ENCODE measurements at regions not wholly inside any gene's neighbourhood (a gene's known extent, or its start where the extent isn't known, plus 50 kb on each side); places are given as distances from the start of the nearest gene placed in this dataset.
"Not testable (repeated sequence)": the region's sequence is repeated elsewhere in the genome, so short reads cannot be mapped to it uniquely, and the experiment has no call there.

- H3K27ac ChIP-seq (ENCODE audit: extremely low read depth, low read depth, low read length) = no peak overlapping the region
- 0% methylated on average over 2 of the region's 2 CpGs for WGBS (ENCODE audit: insufficient coverage, low coverage, missing lambda C conversion rate)
- intact Hi-C loops (cut with micrococcal nuclease) = no loop called here
- H3K9me3 ChIP-seq (replicated peaks; ENCODE audit: control insufficient read depth, insufficient read depth, low read depth, low read length) = no peaks in the 10 kb centered on the region
- no peak overlapping the region for H3K4me3 ChIP-seq
- ATAC-seq = no peak
- H3K9me1 ChIP-seq (ENCODE audit: control insufficient read depth, insufficient read depth, low read length) = no peaks in the 10 kb centered on the region
- H3K9ac ChIP-seq (ENCODE audit: insufficient read depth in 1 of 2, low read depth in 2 of 2, low read length in 2 of 2) = no peak overlapping the region
- FAIRE-seq = no peak
- no peaks in the 10 kb centered on the region for H3K79me2 ChIP-seq (ENCODE audit: control insufficient read depth, insufficient read depth, low read length)
- no peak overlapping the region for H3K4me2 ChIP-seq (ENCODE audit: insufficient read depth, low read length)
- TF ChIP-seq ZNF174 (CRISPR knock-in tag; IDR thresholded peaks at IDR 0.05) (no peak), TAF1 (IDR thresholded peaks at IDR 0.05; ENCODE audit: control insufficient read depth, extremely low read depth, insufficient read depth, low read length, severe bottlenecking) (no peak), HOMEZ (CRISPR knock-in tag; IDR thresholded peaks at IDR 0.05) (no peak)
- in situ Hi-C loops (cut with MboI) = no loop called here
- ChIA-PET CTCF (ENCODE audit: low intra/inter-chr PET ratio) (no interaction called here), POLR2A (no interaction called here)
- no peaks in the 10 kb centered on the region for H3K27me3 ChIP-seq (ENCODE audit: control insufficient read depth in 2 of 2, insufficient read depth in 2 of 2, low read length in 2 of 2)
- H4K20me1 ChIP-seq (replicated peaks; ENCODE audit: control insufficient read depth, insufficient read depth, low read length) = no peaks in the 10 kb centered on the region
- no peaks in the 10 kb centered on the region for H3K4me1 ChIP-seq (replicated peaks in 1 of 2; ENCODE audit: control insufficient read depth in 2 of 2, insufficient read depth in 2 of 2, low read length in 2 of 2)
- no peak for DNase-seq (ENCODE audit: extremely low read depth in 1 of 4, low spot score in 3 of 4)
- H3K36me3 ChIP-seq (ENCODE audit: control insufficient read depth, insufficient read depth, low read length) = no peaks in the 10 kb centered on the region
- no TSS peak for BruUV-seq (replicated peaks)
- H2AFZ ChIP-seq (ENCODE audit: low read depth, low read length) = no peak overlapping the region
Measured at GRCh38 chr3:166860217-166860616, 519.9 kb downstream of the ZBBX start.

- H4K20me1 ChIP-seq (replicated peaks; ENCODE audit: control insufficient read depth, insufficient read depth, low read length) = no peaks in the 10 kb centered on the region
- BruUV-seq (replicated peaks) = no TSS peak
- H3K27me3 ChIP-seq (ENCODE audit: control insufficient read depth in 2 of 2, insufficient read depth in 2 of 2, low read length in 2 of 2) = no peaks in the 10 kb centered on the region
- no peaks in the 10 kb centered on the region for H3K9me3 ChIP-seq (replicated peaks; ENCODE audit: control insufficient read depth, insufficient read depth, low read depth, low read length)
- H3K27ac ChIP-seq (ENCODE audit: extremely low read depth, low read depth, low read length) = no peak overlapping the region
- no peak for TF ChIP-seq RAD51 (IDR thresholded peaks at IDR 0.05; ENCODE audit: borderline replicate concordance, low read depth)
- TF ChIP-seq THAP7 (CRISPR knock-in tag; IDR thresholded peaks at IDR 0.05) = no peak
- TF ChIP-seq ATF7 (IDR thresholded peaks at IDR 0.05) = no peak
- H3K4me2 ChIP-seq (ENCODE audit: insufficient read depth, low read length) = no peak overlapping the region
- DNase-seq (ENCODE audit: extremely low read depth in 1 of 4, low spot score in 3 of 4) (no peak), ATAC-seq (no peak), FAIRE-seq (no peak)
- no peaks in the 10 kb centered on the region for H3K79me2 ChIP-seq (ENCODE audit: control insufficient read depth, insufficient read depth, low read length)
- ChIA-PET CTCF (ENCODE audit: low intra/inter-chr PET ratio) (no interaction called here), POLR2A (no interaction called here)
- H3K9ac ChIP-seq (ENCODE audit: insufficient read depth in 1 of 2, low read depth in 2 of 2, low read length in 2 of 2) = no peak overlapping the region
- no peaks in the 10 kb centered on the region for H3K9me1 ChIP-seq (ENCODE audit: control insufficient read depth, insufficient read depth, low read length)
- intact Hi-C loops (cut with micrococcal nuclease) = no loop called here
- no peaks in the 10 kb centered on the region for H3K36me3 ChIP-seq (ENCODE audit: control insufficient read depth, insufficient read depth, low read length)
- H3K4me3 ChIP-seq = no peak overlapping the region
- H2AFZ ChIP-seq (ENCODE audit: low read depth, low read length) = no peak overlapping the region
- no peaks in the 10 kb centered on the region for H3K4me1 ChIP-seq (replicated peaks in 1 of 2; ENCODE audit: control insufficient read depth in 2 of 2, insufficient read depth in 2 of 2, low read length in 2 of 2)
- in situ Hi-C loops (cut with MboI) = no loop called here
Measured at GRCh38 chr3:166844329-166844728, 535.8 kb downstream of the ZBBX start.

GRCh38 chr3:166842784-166843183 is 537.3 kb downstream of the ZBBX start:
- DNase-seq (ENCODE audit: extremely low read depth in 1 of 4, low spot score in 3 of 4); FAIRE-seq; H3K36me3 ChIP-seq (ENCODE audit: control insufficient read depth, insufficient read depth, low read length); CTCF ChIA-PET (ENCODE audit: low intra/inter-chr PET ratio); H3K9me3 ChIP-seq (replicated peaks; ENCODE audit: control insufficient read depth, insufficient read depth, low read depth, low read length); H3K4me2 ChIP-seq (ENCODE audit: insufficient read depth, low read length); H3K9me1 ChIP-seq (ENCODE audit: control insufficient read depth, insufficient read depth, low read length); POLR2A ChIA-PET; H2AFZ ChIP-seq (ENCODE audit: low read depth, low read length); H3K79me2 ChIP-seq (ENCODE audit: control insufficient read depth, insufficient read depth, low read length); H3K9ac ChIP-seq (ENCODE audit: insufficient read depth in 1 of 2, low read depth in 2 of 2, low read length in 2 of 2); BruUV-seq (replicated peaks); H3K4me1 ChIP-seq (replicated peaks in 1 of 2; ENCODE audit: control insufficient read depth in 2 of 2, insufficient read depth in 2 of 2, low read length in 2 of 2); H3K4me3 ChIP-seq; H3K27ac ChIP-seq (ENCODE audit: extremely low read depth, low read depth, low read length); in situ Hi-C loops (cut with MboI); H3K27me3 ChIP-seq (ENCODE audit: control insufficient read depth in 2 of 2, insufficient read depth in 2 of 2, low read length in 2 of 2); intact Hi-C loops (cut with micrococcal nuclease); H4K20me1 ChIP-seq (replicated peaks; ENCODE audit: control insufficient read depth, insufficient read depth, low read length); ATAC-seq: not testable (repeated sequence)
- 6% methylated on average over 7 of the region's 25 CpGs for WGBS (ENCODE audit: insufficient coverage, low coverage, missing lambda C conversion rate)

Data from K562 (cell line).